ENCODE measurements at regions not wholly inside any gene's neighbourhood (a gene's known extent, or its start where the extent isn't known, plus 50 kb on each side); places are given as distances from the start of the nearest gene placed in this dataset.

DNA sequence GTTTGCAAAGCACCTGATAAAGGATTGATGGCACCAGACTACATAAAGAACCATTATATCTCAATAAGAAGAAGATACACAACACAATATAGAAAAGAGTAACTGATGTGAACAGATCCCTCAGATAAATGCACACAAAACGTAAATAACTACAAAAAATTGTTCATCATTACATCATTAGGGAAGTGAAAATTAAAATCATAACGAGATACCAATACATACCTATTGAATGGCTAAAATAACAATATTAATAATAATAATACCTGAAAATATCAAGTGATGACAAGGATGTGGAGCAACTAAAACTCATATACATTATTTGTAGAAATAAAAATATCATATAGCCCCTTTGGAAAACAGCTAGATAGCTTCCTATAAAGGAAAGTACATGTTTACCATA lies 469.5 kb downstream of the DMRTA1 start:
- DNase-seq (ENCODE audit: extremely low read depth, low read depth) = no peak
- TF ChIP-seq, protein P1, sequence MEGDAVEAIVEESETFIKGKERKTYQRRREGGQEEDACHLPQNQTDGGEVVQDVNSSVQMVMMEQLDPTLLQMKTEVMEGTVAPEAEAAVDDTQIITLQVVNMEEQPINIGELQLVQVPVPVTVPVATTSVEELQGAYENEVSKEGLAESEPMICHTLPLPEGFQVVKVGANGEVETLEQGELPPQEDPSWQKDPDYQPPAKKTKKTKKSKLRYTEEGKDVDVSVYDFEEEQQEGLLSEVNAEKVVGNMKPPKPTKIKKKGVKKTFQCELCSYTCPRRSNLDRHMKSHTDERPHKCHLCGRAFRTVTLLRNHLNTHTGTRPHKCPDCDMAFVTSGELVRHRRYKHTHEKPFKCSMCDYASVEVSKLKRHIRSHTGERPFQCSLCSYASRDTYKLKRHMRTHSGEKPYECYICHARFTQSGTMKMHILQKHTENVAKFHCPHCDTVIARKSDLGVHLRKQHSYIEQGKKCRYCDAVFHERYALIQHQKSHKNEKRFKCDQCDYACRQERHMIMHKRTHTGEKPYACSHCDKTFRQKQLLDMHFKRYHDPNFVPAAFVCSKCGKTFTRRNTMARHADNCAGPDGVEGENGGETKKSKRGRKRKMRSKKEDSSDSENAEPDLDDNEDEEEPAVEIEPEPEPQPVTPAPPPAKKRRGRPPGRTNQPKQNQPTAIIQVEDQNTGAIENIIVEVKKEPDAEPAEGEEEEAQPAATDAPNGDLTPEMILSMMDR (IDR thresholded peaks at IDR 0.05; ENCODE audit: low read depth, low read length) = no peak

DNA sequence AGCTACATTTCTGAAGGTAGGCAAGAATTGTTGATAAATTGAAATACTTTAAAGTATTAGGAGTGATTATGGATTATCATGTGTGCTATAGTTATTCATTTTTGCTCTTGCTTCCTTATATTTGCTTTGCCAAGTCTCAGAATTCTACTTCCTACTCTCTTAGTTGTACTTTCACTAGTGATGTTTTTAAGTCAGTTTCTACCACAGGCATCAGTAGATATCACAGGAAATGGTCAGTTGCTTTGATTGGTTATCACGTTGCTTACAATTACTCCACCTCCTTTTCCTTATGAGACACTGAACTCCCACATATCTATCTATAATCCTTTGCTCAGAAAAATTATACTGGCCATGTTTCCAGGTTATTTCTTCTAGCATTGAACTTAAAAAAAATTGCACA lies 472.8 kb downstream of the DMRTA1 start:
- no peak for DNase-seq (ENCODE audit: extremely low read depth, low read depth)
- TF ChIP-seq, protein P1 (IDR thresholded peaks at IDR 0.05; ENCODE audit: low read depth, low read length) = no peak

DNA sequence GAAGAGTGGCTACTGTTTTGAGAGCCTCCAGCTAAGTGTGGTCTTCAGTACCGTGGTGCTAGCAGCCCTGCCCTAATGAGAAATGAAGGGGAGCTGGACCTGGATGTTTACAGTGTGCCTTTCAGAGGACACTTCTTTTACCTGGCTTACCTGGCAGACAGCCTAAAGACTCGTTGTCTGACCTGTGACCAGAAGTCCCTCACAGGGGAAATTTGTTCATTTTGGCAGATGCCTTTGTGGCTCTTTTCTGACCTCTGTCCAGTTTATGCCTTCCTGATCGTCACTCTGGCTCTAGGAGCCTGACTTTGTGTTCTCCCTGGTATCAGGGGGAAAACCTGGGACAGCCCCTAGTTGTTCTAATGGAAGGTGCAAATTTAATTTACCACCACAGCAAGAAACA lies 475.1 kb downstream of the DMRTA1 start:
- TF ChIP-seq, protein P1 (IDR thresholded peaks at IDR 0.05; ENCODE audit: low read depth, low read length) = no peak
- DNase-seq (ENCODE audit: extremely low read depth, low read depth) = no peak

DNA sequence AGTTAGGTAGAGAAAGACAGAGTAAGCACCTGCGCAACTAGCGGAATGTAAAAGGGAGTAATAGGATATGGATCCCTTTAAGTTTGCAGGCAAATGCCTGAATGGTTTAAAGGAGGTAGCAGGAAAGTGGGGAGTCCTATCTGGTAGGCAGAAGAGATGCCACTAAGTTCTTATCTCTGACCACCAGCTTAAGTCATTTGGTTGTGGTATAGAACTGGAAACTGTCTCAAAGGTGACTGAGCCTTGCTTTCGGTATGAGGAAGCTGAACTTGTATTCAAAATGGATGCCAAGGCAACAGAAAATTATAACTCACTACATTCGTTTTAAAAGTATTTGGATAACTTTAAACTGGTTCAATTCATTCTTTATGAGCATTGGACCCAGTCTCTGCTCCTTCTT lies 475.6 kb downstream of the DMRTA1 start:
- no peak for DNase-seq (ENCODE audit: extremely low read depth, low read depth)
- TF ChIP-seq, protein P1 (IDR thresholded peaks at IDR 0.05; ENCODE audit: low read depth, low read length) = no peak

DNA sequence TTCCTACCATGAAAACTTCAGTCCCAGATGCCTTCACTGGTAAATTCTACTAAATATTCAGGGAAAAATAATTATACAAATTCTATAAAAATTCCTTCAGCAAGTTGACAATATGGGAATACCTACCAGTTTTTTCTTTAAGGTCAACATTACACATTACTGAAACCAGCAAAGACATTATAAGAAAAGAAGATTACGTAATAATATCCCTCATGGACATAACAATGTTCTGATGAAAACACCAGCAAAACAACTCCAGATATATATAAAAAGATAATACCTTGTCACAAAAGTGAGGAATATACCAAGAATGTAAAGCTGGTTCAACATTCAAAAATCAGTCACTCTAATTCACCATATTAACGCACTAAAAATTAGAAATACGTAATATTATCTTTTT lies 507.9 kb downstream of the DMRTA1 start:
- TF ChIP-seq, protein P1 (IDR thresholded peaks at IDR 0.05; ENCODE audit: low read depth, low read length) = no peak
- DNase-seq (ENCODE audit: extremely low read depth, low read depth) = no peak

DNA sequence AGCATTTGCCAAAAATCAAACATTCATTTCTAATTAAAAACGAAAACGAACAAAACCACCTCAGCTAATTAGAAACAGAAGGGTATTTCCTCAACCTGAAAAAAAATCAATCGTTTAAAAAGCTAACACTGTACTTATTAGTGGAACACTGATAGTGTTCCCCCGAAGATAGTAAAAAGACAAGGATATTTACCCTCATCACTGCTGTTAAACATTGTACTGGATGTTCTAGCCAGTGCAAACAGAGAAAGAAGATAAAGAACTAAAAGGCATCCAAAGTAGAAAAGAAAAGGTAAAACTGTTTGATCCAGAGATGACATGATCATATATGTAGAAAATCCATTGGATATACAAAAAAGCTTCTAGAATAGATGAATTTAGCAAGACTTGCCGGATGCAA lies 508.3 kb downstream of the DMRTA1 start:
- TF ChIP-seq, protein P1 (IDR thresholded peaks at IDR 0.05; ENCODE audit: low read depth, low read length) = no peak
- no peak for DNase-seq (ENCODE audit: extremely low read depth, low read depth)

DNA sequence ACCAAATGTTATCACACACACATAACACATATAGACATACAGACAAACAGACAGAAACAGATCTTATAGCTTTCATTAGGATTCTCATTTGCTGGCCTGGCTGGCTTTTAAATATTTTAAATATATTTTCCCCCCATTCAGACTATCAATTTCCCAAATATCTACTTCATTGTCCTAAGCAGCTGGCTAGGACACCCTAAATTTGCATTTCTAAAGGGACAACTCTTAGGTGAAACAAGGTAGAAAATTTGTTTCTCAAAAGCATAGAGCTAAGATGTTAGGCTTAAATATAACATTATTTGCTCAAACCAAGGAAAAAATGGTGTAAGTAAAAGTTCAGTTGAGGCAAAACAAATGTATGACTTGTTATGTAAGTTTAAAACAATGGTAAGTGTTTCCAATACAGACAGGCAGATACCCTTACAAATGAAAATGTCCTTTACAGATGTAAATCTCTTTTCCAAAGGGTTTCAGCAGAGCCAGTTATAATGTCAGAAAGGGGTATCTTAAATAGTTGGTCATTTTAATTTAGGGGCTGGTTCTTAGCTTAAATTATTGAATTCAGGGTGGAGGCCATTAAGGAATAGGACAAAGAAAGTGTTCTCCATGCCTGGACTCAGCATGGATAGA lies 522.8 kb downstream of the DMRTA1 start:
- TF ChIP-seq, protein P1 (IDR thresholded peaks at IDR 0.05; ENCODE audit: low read depth, low read length) = no peak
- no peak for DNase-seq (ENCODE audit: extremely low read depth, low read depth)
